Adrenal gland (tissue), 9 donors: ENCODE measurements at regions not wholly inside any gene's neighbourhood (a gene's known extent, or its start where the extent isn't known, plus 50 kb on each side); places are given as distances from the start of the nearest gene placed in this dataset.
A peak's percentile ranks its signal among the peaks of the same experiment; 100 is the strongest.

Experiments
- DNase-seq, 7 donors: peaks; one replicate each; pipeline ENCODE4 v3.0.0-alpha.2; 2019 to 2020
- H3K27ac ChIP-seq, 5 donors: fragments of 200-600 bp; sonication (generic) in 4 of 5; 1 replicate in 3 of 5; 2 replicates in 2 of 5; pipeline versions ENCODE4 v1.5.1 to v1.8.0; 2016 to 2020; ENCODE audit warnings: mild to moderate bottlenecking in 1 of 5
- H3K27me3 ChIP-seq: fragments of 200-600 bp; 2 replicates; pipeline ENCODE4 v1.8.0; 2021
- H3K36me3 ChIP-seq, 2 donors: fragments of 200-600 bp; replicated peaks in 1 of 2; 1 replicate in 1 of 2; 2 replicates in 1 of 2; pipeline versions ENCODE4 v1.5.1 to v1.8.0; 2018 to 2022
- H3K4me1 ChIP-seq, 2 donors: fragments of 200-600 bp; replicated peaks in 1 of 2; 1 replicate in 1 of 2; 2 replicates in 1 of 2; pipeline versions ENCODE4 v1.5.1 to v1.8.0; 2018 to 2021
- H3K4me3 ChIP-seq, 4 donors: fragments of 200-600 bp; sonication (generic) in 3 of 4; one replicate each; pipeline ENCODE4 v1.5.1; 2016 to 2018
- H3K9me3 ChIP-seq, 3 donors: fragments of 200-600 bp; sonication (generic) in 1 of 3; replicated peaks in 1 of 3; 1 replicate in 2 of 3; 2 replicates in 1 of 3; pipeline versions ENCODE4 v1.5.1 to v1.8.0; 2016 to 2021
- POLR2A ChIP-seq, 2 donors: fragments of 450-650 bp; IDR thresholded peaks; one replicate each; pipeline ENCODE4 v1.6.1; 2017; ENCODE audit warnings: antibody characterized with exemption in 2 of 2, mild to moderate bottlenecking in 2 of 2, moderate library complexity in 1 of 2
- WGBS, 4 donors: extraction: QIAGEN DNeasy Blood & Tissue Kit in 2 of 4; methylation state at CpG; one replicate each; pipeline versions ENCODE4 v1.1.5 to v1.1.7; 2013 to 2017; 5-methylcytosine and 5-hydroxymethylcytosine counted together
- intact Hi-C, 2 donors: fragments of 100-400 bp; cut with DNase I; formaldehyde crosslinking; loops; one replicate each; pipeline versions ENCODE4 v1.14.1 to v1.15.0; 2022 to 2023
- TF ChIP-seq, protein P1 (sequence below), 6 experiments: fragments of 450-650 bp in 4 of 6; fragments of 200-600 bp in 2 of 6; sonication (generic) in 1 of 6; IDR thresholded peaks; 1 replicate in 5 of 6; 2 replicates in 1 of 6; pipeline versions ENCODE4 v1.5.1 to v1.8.0; 2016 to 2021; ENCODE audit warnings: antibody characterized with exemption in 6 of 6, mild to moderate bottlenecking in 2 of 6, moderate library complexity in 1 of 6
- donor health status: healthy with polysubstance abuse.
- donor health status: Bipolar disorder and iron deficiency.
- donor health status: DM: yes; HTN: yes; CAD: no.
- donor health status: DM: no; HTN: no; CAD: no.
- donor health status: DM: no; HTN: no; CAD: no.

DNA sequence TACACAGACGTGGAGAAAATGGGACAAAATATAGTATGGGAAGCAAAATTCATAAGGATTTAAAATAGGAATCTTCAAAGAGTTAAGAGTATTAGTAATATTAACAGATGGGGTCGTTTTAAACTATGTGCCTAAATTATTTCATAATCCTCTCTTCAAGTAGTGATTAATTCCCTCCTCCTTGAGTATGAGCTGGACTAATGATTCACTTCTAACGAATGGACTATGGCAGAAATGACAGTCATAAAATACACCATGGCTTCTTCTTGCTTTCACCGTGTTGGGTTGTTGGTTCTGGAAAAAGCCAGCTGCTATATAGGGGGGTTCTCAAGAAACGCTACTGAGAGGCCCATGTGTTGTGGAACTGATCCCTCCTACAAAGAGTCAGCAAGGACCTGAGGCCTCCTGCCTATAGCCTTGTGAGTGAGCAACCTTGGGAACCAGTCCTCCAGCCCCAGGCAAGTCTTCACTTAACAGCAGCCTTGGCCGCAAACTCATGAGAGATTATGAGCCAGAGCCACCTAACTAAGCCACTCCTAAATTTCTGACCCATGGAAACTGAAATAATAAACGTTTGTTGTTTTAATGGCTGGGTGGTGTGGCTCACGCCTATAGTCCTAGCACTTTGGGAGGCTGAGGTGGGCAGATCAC is 64.8 kb upstream of the ABHD2 start:
- Histone ChIP-seq H3K4me3 (no peak overlapping the region), H3K27me3 (no peaks in the 10 kb centered on the region), H3K4me1 (peaks cover 2 to 3% of the 10 kb centered on the region in 2 donors), H3K36me3 (no peaks in the 10 kb centered on the region), H3K27ac (no peak overlapping the region), H3K9me3 (no peaks in the 10 kb centered on the region)
- peak in 2 of 7 donors; percentile 22 to 23 for DNase-seq
- 50 to 61% (median 59%) methylated on average over 7 to 8 of the region's 8 CpGs for WGBS, 4 donors
- TF ChIP-seq, protein P1, sequence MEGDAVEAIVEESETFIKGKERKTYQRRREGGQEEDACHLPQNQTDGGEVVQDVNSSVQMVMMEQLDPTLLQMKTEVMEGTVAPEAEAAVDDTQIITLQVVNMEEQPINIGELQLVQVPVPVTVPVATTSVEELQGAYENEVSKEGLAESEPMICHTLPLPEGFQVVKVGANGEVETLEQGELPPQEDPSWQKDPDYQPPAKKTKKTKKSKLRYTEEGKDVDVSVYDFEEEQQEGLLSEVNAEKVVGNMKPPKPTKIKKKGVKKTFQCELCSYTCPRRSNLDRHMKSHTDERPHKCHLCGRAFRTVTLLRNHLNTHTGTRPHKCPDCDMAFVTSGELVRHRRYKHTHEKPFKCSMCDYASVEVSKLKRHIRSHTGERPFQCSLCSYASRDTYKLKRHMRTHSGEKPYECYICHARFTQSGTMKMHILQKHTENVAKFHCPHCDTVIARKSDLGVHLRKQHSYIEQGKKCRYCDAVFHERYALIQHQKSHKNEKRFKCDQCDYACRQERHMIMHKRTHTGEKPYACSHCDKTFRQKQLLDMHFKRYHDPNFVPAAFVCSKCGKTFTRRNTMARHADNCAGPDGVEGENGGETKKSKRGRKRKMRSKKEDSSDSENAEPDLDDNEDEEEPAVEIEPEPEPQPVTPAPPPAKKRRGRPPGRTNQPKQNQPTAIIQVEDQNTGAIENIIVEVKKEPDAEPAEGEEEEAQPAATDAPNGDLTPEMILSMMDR (IDR thresholded peaks at IDR 0.05) = no peak
- no peak for TF ChIP-seq POLR2A (IDR thresholded peaks at IDR 0.05)
- intact Hi-C loops = no loop called here

DNA sequence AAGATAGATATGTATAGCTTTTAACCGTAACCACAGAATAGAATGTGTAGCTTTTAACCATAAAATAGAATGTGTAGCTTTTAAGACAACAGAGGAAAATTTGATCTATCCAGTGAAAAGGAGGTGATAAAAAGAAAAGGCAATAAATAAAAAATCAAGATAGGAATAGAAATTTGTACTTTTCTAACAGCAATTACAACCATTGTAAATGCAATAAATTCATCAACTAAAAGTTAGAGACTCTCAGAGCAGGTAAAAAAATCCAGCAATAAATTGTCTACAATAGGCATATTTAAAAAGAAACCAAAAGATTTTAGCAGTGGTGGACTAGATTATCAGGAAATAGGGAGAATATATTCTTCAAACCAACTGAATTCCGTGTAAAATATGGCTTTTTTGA is 63.8 kb upstream of the ABHD2 start:
- intact Hi-C loops = no loop called here
- H3K27ac ChIP-seq = no peak overlapping the region
- no peaks in the 10 kb centered on the region for H3K4me1 ChIP-seq
- H3K9me3 ChIP-seq = no peaks in the 10 kb centered on the region
- WGBS, 4 donors = 85 to 100% (median 92%) methylated on average over 2 of the region's 2 CpGs
- H3K36me3 ChIP-seq = no peaks in the 10 kb centered on the region
- no peak overlapping the region for H3K4me3 ChIP-seq
- TF ChIP-seq POLR2A (IDR thresholded peaks at IDR 0.05) = no peak
- TF ChIP-seq, protein P1 (IDR thresholded peaks at IDR 0.05) = no peak
- no peak for DNase-seq
- no peaks in the 10 kb centered on the region for H3K27me3 ChIP-seq

DNA sequence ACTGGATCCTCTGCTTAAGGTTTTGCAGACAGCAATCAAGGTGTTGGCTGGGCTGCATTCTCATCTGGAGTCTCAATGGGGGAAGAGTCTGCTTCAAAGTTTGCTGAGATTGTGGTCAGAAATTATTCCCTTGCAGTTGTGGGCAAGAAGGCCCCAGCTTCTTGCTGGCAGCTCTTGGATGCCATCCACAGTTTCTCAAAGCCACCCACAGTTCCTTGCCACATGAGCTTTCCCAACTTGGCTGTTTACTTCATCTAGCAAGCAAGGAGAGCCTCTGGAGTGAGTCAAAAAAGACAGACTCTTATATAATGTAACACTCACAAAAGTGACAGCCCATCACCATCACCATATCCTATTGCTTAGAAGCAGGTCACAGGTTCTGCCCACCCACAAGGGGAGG is 62.1 kb upstream of the ABHD2 start:
- H3K36me3 ChIP-seq = no peaks in the 10 kb centered on the region
- no peak for DNase-seq
- H3K27ac ChIP-seq = no peak overlapping the region
- TF ChIP-seq, protein P1 (IDR thresholded peaks at IDR 0.05) = no peak
- no peak for TF ChIP-seq POLR2A (IDR thresholded peaks at IDR 0.05)
- no peaks in the 10 kb centered on the region for H3K27me3 ChIP-seq
- no peaks in the 10 kb centered on the region for H3K9me3 ChIP-seq
- no peak overlapping the region for H3K4me3 ChIP-seq
- intact Hi-C loops = no loop called here
- no peaks in the 10 kb centered on the region for H3K4me1 ChIP-seq

DNA sequence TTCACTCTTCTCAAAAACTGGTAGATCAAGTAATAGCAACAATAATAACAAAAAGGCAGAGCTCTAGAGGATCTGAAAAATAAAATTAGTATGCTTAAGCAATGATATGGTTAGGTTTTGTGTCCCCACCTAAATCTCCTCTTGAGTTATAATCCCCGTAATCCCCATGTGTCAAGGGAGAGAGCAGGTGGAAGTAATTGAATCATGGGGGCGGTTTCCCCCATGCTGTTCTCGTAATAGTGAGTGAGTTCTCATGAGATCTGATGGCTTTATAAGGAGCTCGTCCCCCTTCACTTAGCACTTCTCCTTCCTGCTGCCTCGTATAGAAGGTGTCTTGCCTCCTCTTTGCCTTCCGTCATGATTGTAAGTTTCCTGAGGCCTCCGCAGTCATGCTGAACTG is 60.2 kb upstream of the ABHD2 start:
- Histone ChIP-seq H3K27ac (no peak overlapping the region), H3K9me3 (no peaks in the 10 kb centered on the region), H3K36me3 (no peaks in the 10 kb centered on the region), H3K4me3 (no peak overlapping the region), H3K4me1 (no peaks in the 10 kb centered on the region), H3K27me3 (no peaks in the 10 kb centered on the region)
- 79 to 84% (median 80%) methylated on average over 7 of the region's 7 CpGs for WGBS, 4 donors
- intact Hi-C loops = no loop called here
- no peak for DNase-seq
- TF ChIP-seq, protein P1 (IDR thresholded peaks at IDR 0.05) = no peak
- TF ChIP-seq POLR2A (IDR thresholded peaks at IDR 0.05) = no peak
